ENCODE measurements at regions not wholly inside any gene's neighbourhood (a gene's known extent, or its start where the extent isn't known, plus 50 kb on each side); places are given as distances from the start of the nearest gene placed in this dataset.

GRCh38 chr4:4643306-4643705, 101.5 kb upstream of the STX18 start:
- H2AFZ ChIP-seq: no peak overlapping the region
- H3K36me3 ChIP-seq (ENCODE audit: low read depth): no peaks in the 10 kb centered on the region
- no peaks in the 10 kb centered on the region for H3K9me3 ChIP-seq (ENCODE audit: low read depth)
- H3K4me3 ChIP-seq: no peak overlapping the region
- no peaks in the 10 kb centered on the region for H3K4me1 ChIP-seq (ENCODE audit: insufficient read depth)
- H3K27me3 ChIP-seq (replicated peaks; ENCODE audit: insufficient read depth): no peaks in the 10 kb centered on the region
- no peak for DNase-seq
- no peaks in the 10 kb centered on the region for H4K20me1 ChIP-seq (ENCODE audit: insufficient read depth)
- H3K4me2 ChIP-seq (ENCODE audit: unreplicated experiment): no peak overlapping the region
- no peaks in the 10 kb centered on the region for H3K79me2 ChIP-seq (ENCODE audit: insufficient read depth)
- WGBS, 2 experiments (ENCODE audit: low coverage in 1 of 2, low lambda C conversion rate in 2 of 2, missing lambda C conversion rate in 2 of 2): 95 to 98% methylated on average over 5 of the region's 5 CpGs
- H3F3A ChIP-seq (ENCODE audit: insufficient read depth): no peaks in the 10 kb centered on the region
- no peaks in the 10 kb centered on the region for H3K9me2 ChIP-seq (ENCODE audit: insufficient read depth)
- in situ Hi-C loops (cut with MboI): no loop called here
- no peak overlapping the region for H3K27ac ChIP-seq
- H3K9ac ChIP-seq: no peak overlapping the region
- TF ChIP-seq EZH2phosphoT487 (IDR thresholded peaks at IDR 0.05; ENCODE audit: insufficient read depth, low read depth) (no peak), EZH2 (IDR thresholded peaks at IDR 0.05; ENCODE audit: insufficient read depth, poor library complexity, severe bottlenecking) (no peak)

GRCh38 chr4:4642496-4643000, 100.7 kb upstream of the STX18 start:
- Histone ChIP-seq H3K9me2 (ENCODE audit: insufficient read depth) (no peaks in the 10 kb centered on the region), H3K27me3 (replicated peaks; ENCODE audit: insufficient read depth) (no peaks in the 10 kb centered on the region), H3K27ac (no peak overlapping the region), H4K20me1 (ENCODE audit: insufficient read depth) (no peaks in the 10 kb centered on the region), H3K4me3 (no peak overlapping the region), H3F3A (ENCODE audit: insufficient read depth) (no peaks in the 10 kb centered on the region), H3K79me2 (ENCODE audit: insufficient read depth) (no peaks in the 10 kb centered on the region), H3K4me2 (ENCODE audit: unreplicated experiment) (no peak overlapping the region), H3K9ac (no peak overlapping the region), H3K4me1 (ENCODE audit: insufficient read depth) (no peaks in the 10 kb centered on the region), H3K9me3 (ENCODE audit: low read depth) (no peaks in the 10 kb centered on the region), H3K36me3 (ENCODE audit: low read depth) (no peaks in the 10 kb centered on the region), H2AFZ (no peak overlapping the region)
- in situ Hi-C loops (cut with MboI): no loop called here
- DNase-seq: no peak
- no peak for TF ChIP-seq EZH2 (IDR thresholded peaks at IDR 0.05; ENCODE audit: insufficient read depth, poor library complexity, severe bottlenecking)
- TF ChIP-seq EZH2phosphoT487 (IDR thresholded peaks at IDR 0.05; ENCODE audit: insufficient read depth, low read depth): no peak
- WGBS, 2 experiments (ENCODE audit: low coverage in 1 of 2, low lambda C conversion rate in 2 of 2, missing lambda C conversion rate in 2 of 2): 89 to 93% methylated on average over 6 of the region's 6 CpGs

- no peaks in the 10 kb centered on the region for H3K79me2 ChIP-seq (ENCODE audit: insufficient read depth)
- H3K27me3 ChIP-seq (replicated peaks; ENCODE audit: insufficient read depth): no peaks in the 10 kb centered on the region
- no peaks in the 10 kb centered on the region for H3K4me1 ChIP-seq (ENCODE audit: insufficient read depth)
- no peak overlapping the region for H3K4me2 ChIP-seq (ENCODE audit: unreplicated experiment)
- H3K9me3 ChIP-seq (ENCODE audit: low read depth): no peaks in the 10 kb centered on the region
- DNase-seq: no peak
- no peaks in the 10 kb centered on the region for H3F3A ChIP-seq (ENCODE audit: insufficient read depth)
- no peak overlapping the region for H3K4me3 ChIP-seq
- H4K20me1 ChIP-seq (ENCODE audit: insufficient read depth): no peaks in the 10 kb centered on the region
- H3K9ac ChIP-seq: no peak overlapping the region
- WGBS, 2 experiments (ENCODE audit: low coverage in 1 of 2, low lambda C conversion rate in 2 of 2, missing lambda C conversion rate in 2 of 2): 93 to 97% methylated on average over 22 to 23 of the region's 23 CpGs
- H2AFZ ChIP-seq: no peak overlapping the region
- TF ChIP-seq EZH2phosphoT487 (IDR thresholded peaks at IDR 0.05; ENCODE audit: insufficient read depth, low read depth) (no peak), EZH2 (IDR thresholded peaks at IDR 0.05; ENCODE audit: insufficient read depth, poor library complexity, severe bottlenecking) (no peak)
- H3K36me3 ChIP-seq (ENCODE audit: low read depth): no peaks in the 10 kb centered on the region
- no peak overlapping the region for H3K27ac ChIP-seq
- no peaks in the 10 kb centered on the region for H3K9me2 ChIP-seq (ENCODE audit: insufficient read depth)
- in situ Hi-C loops (cut with MboI): no loop called here
Measured at GRCh38 chr4:4641661-4642495, 100.0 kb upstream of the STX18 start.

- H3K9me3 ChIP-seq (ENCODE audit: low read depth): no peaks in the 10 kb centered on the region
- H3F3A ChIP-seq (ENCODE audit: insufficient read depth): no peaks in the 10 kb centered on the region
- no peaks in the 10 kb centered on the region for H3K4me1 ChIP-seq (ENCODE audit: insufficient read depth)
- no peak overlapping the region for H2AFZ ChIP-seq
- no peaks in the 10 kb centered on the region for H3K27me3 ChIP-seq (replicated peaks; ENCODE audit: insufficient read depth)
- H3K4me2 ChIP-seq (ENCODE audit: unreplicated experiment): no peak overlapping the region
- no peak overlapping the region for H3K9ac ChIP-seq
- in situ Hi-C loops (cut with MboI): no loop called here
- H3K9me2 ChIP-seq (ENCODE audit: insufficient read depth): no peaks in the 10 kb centered on the region
- no peak for DNase-seq
- 88 to 92% methylated on average over 8 of the region's 8 CpGs for WGBS, 2 experiments (ENCODE audit: low coverage in 1 of 2, low lambda C conversion rate in 2 of 2, missing lambda C conversion rate in 2 of 2)
- H3K27ac ChIP-seq: no peak overlapping the region
- no peak overlapping the region for H3K4me3 ChIP-seq
- no peaks in the 10 kb centered on the region for H4K20me1 ChIP-seq (ENCODE audit: insufficient read depth)
- H3K36me3 ChIP-seq (ENCODE audit: low read depth): no peaks in the 10 kb centered on the region
- no peaks in the 10 kb centered on the region for H3K79me2 ChIP-seq (ENCODE audit: insufficient read depth)
- no peak for TF ChIP-seq EZH2 (IDR thresholded peaks at IDR 0.05; ENCODE audit: insufficient read depth, poor library complexity, severe bottlenecking)
Measured at GRCh38 chr4:4641254-4641653, 99.4 kb upstream of the STX18 start.

Measured in GM23248 (cell line).